ENCODE measurements at regions not wholly inside any gene's neighbourhood (a gene's known extent, or its start where the extent isn't known, plus 50 kb on each side); places are given as distances from the start of the nearest gene placed in this dataset.

DNA sequence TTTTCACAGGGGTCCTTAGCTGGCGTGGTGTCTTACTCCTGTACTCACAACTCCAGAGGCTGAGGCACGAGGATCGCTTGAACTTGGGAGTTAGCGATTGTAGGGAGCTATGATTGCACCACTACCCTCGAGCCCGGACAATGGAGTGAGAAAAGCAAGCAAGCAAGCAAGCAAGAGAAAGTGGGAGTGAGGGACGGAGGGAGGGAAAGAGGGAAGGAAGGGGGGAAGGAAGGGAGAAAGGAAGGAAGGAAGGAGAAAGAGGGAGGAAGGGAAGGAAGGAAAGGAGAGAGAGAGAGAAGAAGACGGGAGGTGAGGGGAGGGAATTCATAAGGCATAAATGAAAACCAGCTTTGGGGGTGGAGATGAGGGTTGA lies 120.5 kb downstream of the TRIM27 start:
- Mint-ChIP-seq H3K4me1 (ENCODE audit: low read depth, unreplicated experiment) (no peaks in the 10 kb centered on the region), H3K36me3 (ENCODE audit: low read depth, unreplicated experiment) (no peaks in the 10 kb centered on the region), H3K27ac (ENCODE audit: unreplicated experiment) (no peak overlapping the region), H3K27me3 (ENCODE audit: low read depth, unreplicated experiment) (peaks cover 54% of the 10 kb centered on the region), H3K9me3 (ENCODE audit: unreplicated experiment) (no peaks in the 10 kb centered on the region), H3K4me3 (ENCODE audit: unreplicated experiment) (peak overlapping the region; percentile 57)
- Histone ChIP-seq H3K36me3 (ENCODE audit: insufficient read depth, low read length) (no peaks in the 10 kb centered on the region), H3K27ac (ENCODE audit: low read depth, low read length) (no peak overlapping the region), H3K4me1 (ENCODE audit: insufficient read depth, low read length) (no peaks in the 10 kb centered on the region), H4K20me1 (ENCODE audit: insufficient read depth, low read length) (no peaks in the 10 kb centered on the region), H3K4me2 (ENCODE audit: low read length) (no peak overlapping the region), H2AFZ (ENCODE audit: low read depth, low read length) (no peak overlapping the region), H3K27me3 (ENCODE audit: insufficient read depth, low read length) (peaks cover 8% of the 10 kb centered on the region), H3K4me3 (ENCODE audit: insufficient read depth, low read depth, low read length) (no peak overlapping the region), H3K79me2 (ENCODE audit: insufficient read depth, low read length) (no peaks in the 10 kb centered on the region), H3K9ac (ENCODE audit: low read length) (no peak overlapping the region), H3K9me3 (ENCODE audit: insufficient read depth, low read depth, low read length) (no peaks in the 10 kb centered on the region)
- FAIRE-seq (no peak), DNase-seq (ENCODE audit: low read depth) (no peak)
- no peak for TF ChIP-seq EZH2 (IDR thresholded peaks at IDR 0.05; ENCODE audit: insufficient read depth, low read length)
- TF ChIP-seq, protein P1, sequence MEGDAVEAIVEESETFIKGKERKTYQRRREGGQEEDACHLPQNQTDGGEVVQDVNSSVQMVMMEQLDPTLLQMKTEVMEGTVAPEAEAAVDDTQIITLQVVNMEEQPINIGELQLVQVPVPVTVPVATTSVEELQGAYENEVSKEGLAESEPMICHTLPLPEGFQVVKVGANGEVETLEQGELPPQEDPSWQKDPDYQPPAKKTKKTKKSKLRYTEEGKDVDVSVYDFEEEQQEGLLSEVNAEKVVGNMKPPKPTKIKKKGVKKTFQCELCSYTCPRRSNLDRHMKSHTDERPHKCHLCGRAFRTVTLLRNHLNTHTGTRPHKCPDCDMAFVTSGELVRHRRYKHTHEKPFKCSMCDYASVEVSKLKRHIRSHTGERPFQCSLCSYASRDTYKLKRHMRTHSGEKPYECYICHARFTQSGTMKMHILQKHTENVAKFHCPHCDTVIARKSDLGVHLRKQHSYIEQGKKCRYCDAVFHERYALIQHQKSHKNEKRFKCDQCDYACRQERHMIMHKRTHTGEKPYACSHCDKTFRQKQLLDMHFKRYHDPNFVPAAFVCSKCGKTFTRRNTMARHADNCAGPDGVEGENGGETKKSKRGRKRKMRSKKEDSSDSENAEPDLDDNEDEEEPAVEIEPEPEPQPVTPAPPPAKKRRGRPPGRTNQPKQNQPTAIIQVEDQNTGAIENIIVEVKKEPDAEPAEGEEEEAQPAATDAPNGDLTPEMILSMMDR (IDR thresholded peaks at IDR 0.05; ENCODE audit: insufficient read depth, low read depth, low read length): no peak

DNA sequence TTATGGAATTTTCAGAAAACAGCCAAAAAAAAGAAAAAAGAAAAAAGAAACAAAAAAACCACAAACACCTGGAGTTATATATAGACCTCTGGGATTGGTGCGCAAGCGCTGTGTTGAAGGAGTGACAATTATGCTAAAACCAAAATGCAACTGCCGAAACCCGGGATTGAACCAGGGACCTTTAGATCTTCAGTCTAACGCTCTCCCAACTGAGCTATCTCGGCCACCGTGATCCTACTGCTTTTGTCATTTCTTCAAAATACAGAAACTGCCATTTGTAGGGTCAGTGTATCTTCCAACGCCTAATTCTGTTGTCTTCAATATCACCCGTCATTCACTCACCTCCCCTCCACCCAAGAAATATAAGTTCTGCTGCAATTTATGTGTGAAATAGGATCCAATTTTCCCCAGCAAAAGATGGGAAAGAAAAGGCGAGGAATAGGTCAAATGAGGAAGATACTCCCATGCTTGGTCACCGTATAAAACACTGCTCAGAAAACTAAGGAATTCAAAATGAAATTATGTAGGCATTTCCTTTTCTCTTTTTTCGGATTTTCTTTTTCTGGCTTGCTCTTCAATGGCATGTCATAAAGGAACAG lies 116.0 kb downstream of the TRIM27 start:
- peaks cover 69% of the 10 kb centered on the region for H3K27me3 Mint-ChIP-seq (ENCODE audit: low read depth, unreplicated experiment)

DNA sequence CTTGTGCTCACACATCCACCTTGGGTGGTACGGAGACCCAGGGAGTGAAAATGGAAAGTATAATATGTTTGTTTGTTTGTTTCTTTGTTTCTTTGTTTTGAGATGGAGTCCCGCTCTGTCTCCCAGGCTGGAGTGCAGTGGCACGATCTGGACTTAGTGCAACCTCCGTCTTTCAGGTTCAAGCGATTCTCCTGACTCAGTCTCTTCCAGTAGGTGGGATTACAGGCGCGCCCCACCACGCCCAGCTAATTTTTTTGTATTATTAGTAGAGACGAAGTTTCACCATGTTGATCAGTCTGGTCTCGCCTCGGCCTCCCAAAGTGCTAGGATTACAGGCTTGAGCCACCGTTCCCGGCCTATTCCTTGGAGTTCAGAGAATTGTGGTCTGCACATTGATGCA lies 115.4 kb downstream of the TRIM27 start:
- H3K27me3 ChIP-seq (ENCODE audit: insufficient read depth, low read length): peaks cover 45% of the 10 kb centered on the region
- no peak overlapping the region for H3K9ac ChIP-seq (ENCODE audit: low read length)
- TF ChIP-seq EZH2 (IDR thresholded peaks at IDR 0.05; ENCODE audit: insufficient read depth, low read length): no peak
- TF ChIP-seq, protein P1 (IDR thresholded peaks at IDR 0.05; ENCODE audit: insufficient read depth, low read depth, low read length): no peak
- no peaks in the 10 kb centered on the region for H3K36me3 ChIP-seq (ENCODE audit: insufficient read depth, low read length)
- peak overlapping the region; percentile 54 for H3K4me3 ChIP-seq (ENCODE audit: insufficient read depth, low read depth, low read length)
- H3K27ac ChIP-seq (ENCODE audit: low read depth, low read length): no peak overlapping the region
- FAIRE-seq (no peak), DNase-seq (ENCODE audit: low read depth) (no peak)
- Mint-ChIP-seq H3K36me3 (ENCODE audit: low read depth, unreplicated experiment) (peaks cover 2% of the 10 kb centered on the region), H3K9me3 (ENCODE audit: unreplicated experiment) (peaks cover 4% of the 10 kb centered on the region), H3K27me3 (ENCODE audit: low read depth, unreplicated experiment) (peaks cover 69% of the 10 kb centered on the region), H3K4me1 (ENCODE audit: low read depth, unreplicated experiment) (peaks cover 3% of the 10 kb centered on the region), H3K27ac (ENCODE audit: unreplicated experiment) (no peak overlapping the region), H3K4me3 (ENCODE audit: unreplicated experiment) (peak overlapping the region; percentile 83)
- no peaks in the 10 kb centered on the region for H3K9me3 ChIP-seq (ENCODE audit: insufficient read depth, low read depth, low read length)
- peak overlapping the region; percentile 85 for H3K4me2 ChIP-seq (ENCODE audit: low read length)
- no peak overlapping the region for H2AFZ ChIP-seq (ENCODE audit: low read depth, low read length)
- H3K79me2 ChIP-seq (ENCODE audit: insufficient read depth, low read length): no peaks in the 10 kb centered on the region
- H4K20me1 ChIP-seq (ENCODE audit: insufficient read depth, low read length): no peaks in the 10 kb centered on the region
- H3K4me1 ChIP-seq (ENCODE audit: insufficient read depth, low read length): peaks cover 6% of the 10 kb centered on the region

More for the DNA sequence above, 116.0 kb downstream of the TRIM27 start:
- Mint-ChIP-seq H3K9me3 (ENCODE audit: unreplicated experiment) (peaks cover 4% of the 10 kb centered on the region), H3K4me1 (ENCODE audit: low read depth, unreplicated experiment) (peaks cover 3% of the 10 kb centered on the region), H3K4me3 (ENCODE audit: unreplicated experiment) (peak overlapping the region; percentile 83), H3K27ac (ENCODE audit: unreplicated experiment) (peak overlapping the region; percentile 0), H3K36me3 (ENCODE audit: low read depth, unreplicated experiment) (peaks cover 2% of the 10 kb centered on the region)
- H3K79me2 ChIP-seq (ENCODE audit: insufficient read depth, low read length): no peaks in the 10 kb centered on the region
- peaks cover 6% of the 10 kb centered on the region for H3K4me1 ChIP-seq (ENCODE audit: insufficient read depth, low read length)
- H3K4me3 ChIP-seq (ENCODE audit: insufficient read depth, low read depth, low read length): peak overlapping the region; percentile 54
- H3K27ac ChIP-seq (ENCODE audit: low read depth, low read length): no peak overlapping the region
- H3K9ac ChIP-seq (ENCODE audit: low read length): no peak overlapping the region
- FAIRE-seq: peak; percentile 54
- no peaks in the 10 kb centered on the region for H4K20me1 ChIP-seq (ENCODE audit: insufficient read depth, low read length)
- H2AFZ ChIP-seq (ENCODE audit: low read depth, low read length): peak overlapping the region; percentile 13
- no peaks in the 10 kb centered on the region for H3K36me3 ChIP-seq (ENCODE audit: insufficient read depth, low read length)
- H3K27me3 ChIP-seq (ENCODE audit: insufficient read depth, low read length): peaks cover 40% of the 10 kb centered on the region
- H3K4me2 ChIP-seq (ENCODE audit: low read length): peak overlapping the region; percentile 85
- H3K9me3 ChIP-seq (ENCODE audit: insufficient read depth, low read depth, low read length): no peaks in the 10 kb centered on the region
- peak; percentile 18 for DNase-seq (ENCODE audit: low read depth)
- TF ChIP-seq EZH2 (IDR thresholded peaks at IDR 0.05; ENCODE audit: insufficient read depth, low read length): no peak
- TF ChIP-seq, protein P1 (IDR thresholded peaks at IDR 0.05; ENCODE audit: insufficient read depth, low read depth, low read length): no peak
